Neural cell (in vitro differentiated cells): ENCODE measurements at regions not wholly inside any gene's neighbourhood (a gene's known extent, or its start where the extent isn't known, plus 50 kb on each side); places are given as distances from the start of the nearest gene placed in this dataset.

Source experiments
- CTCF ChIP-seq: fragments of 450-650 bp; IDR thresholded peaks from 2 replicates; pipeline ENCODE4 v1.5.1; 2014; ENCODE audit warnings: antibody characterized with exemption, mild to moderate bottlenecking, moderate library complexity; ENCODE audit not compliant: poor library complexity, severe bottlenecking
- EP300 ChIP-seq: fragments of 450-650 bp; conservative IDR thresholded peaks from 2 replicates; pipeline ENCODE4 v1.6.1; 2014; ENCODE audit warnings: antibody characterized with exemption, mild to moderate bottlenecking, moderate library complexity; ENCODE audit not compliant: poor library complexity, severe bottlenecking
- EZH2 ChIP-seq: fragments of 200-600, 300-800 bp; shearing (Covaris generic), sonication (generic); IDR thresholded peaks from 2 replicates; pipeline ENCODE4 v1.6.1; 2014; ENCODE audit warnings: antibody characterized with exemption, low read length, borderline replicate concordance, mild to moderate bottlenecking; ENCODE audit not compliant: insufficient read depth, poor library complexity, severe bottlenecking
- MXI1 ChIP-seq: fragments of 450-650 bp; conservative IDR thresholded peaks from 2 replicates; pipeline ENCODE4 v1.6.1; 2014; ENCODE audit warnings: antibody characterized with exemption, mild to moderate bottlenecking; ENCODE audit not compliant: poor library complexity, severe bottlenecking
- POLR2AphosphoS5 ChIP-seq: IDR thresholded peaks from 2 replicates; pipeline ENCODE4 v1.6.1; 2012
- RAD21 ChIP-seq: fragments of 450-650 bp; conservative IDR thresholded peaks from 2 replicates; pipeline ENCODE4 v1.6.1; 2014; ENCODE audit warnings: antibody characterized with exemption, mild to moderate bottlenecking, moderate library complexity
- SMC3 ChIP-seq: fragments of 450-650 bp; conservative IDR thresholded peaks from 2 replicates; pipeline ENCODE4 v1.6.1; 2014; ENCODE audit warnings: antibody characterized with exemption, mild to moderate bottlenecking, moderate library complexity; ENCODE audit not compliant: poor library complexity
- TAF1 ChIP-seq: IDR thresholded peaks from 2 replicates; pipeline ENCODE4 v1.6.1; 2012; ENCODE audit warnings: low read depth
- TF ChIP-seq, protein P1 (sequence below): IDR thresholded peaks from 2 replicates; pipeline ENCODE4 v1.6.1; 2012; ENCODE audit warnings: borderline replicate concordance

DNA sequence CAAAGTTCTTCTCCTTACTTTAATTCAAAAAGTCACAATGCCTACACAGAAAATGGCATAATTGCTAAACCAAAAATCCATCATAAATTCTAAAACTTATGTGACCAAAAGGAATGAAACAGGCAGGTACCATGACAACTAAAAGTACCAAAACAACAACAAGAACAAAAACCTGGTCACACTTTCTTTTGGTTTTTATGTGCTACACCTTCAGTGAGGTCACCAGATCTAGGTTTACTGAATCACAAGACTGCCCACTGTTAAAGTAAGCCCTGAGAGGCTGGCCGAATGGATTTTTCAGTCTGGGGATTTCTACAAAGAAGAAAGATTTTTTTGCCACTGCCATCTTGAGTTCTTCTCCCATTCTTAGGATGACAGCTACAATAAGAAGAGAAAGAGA lies 583.0 kb upstream of the PKN2 start:
- TF ChIP-seq CTCF = no peak
- no peak for TF ChIP-seq EZH2
- TF ChIP-seq, protein P1, sequence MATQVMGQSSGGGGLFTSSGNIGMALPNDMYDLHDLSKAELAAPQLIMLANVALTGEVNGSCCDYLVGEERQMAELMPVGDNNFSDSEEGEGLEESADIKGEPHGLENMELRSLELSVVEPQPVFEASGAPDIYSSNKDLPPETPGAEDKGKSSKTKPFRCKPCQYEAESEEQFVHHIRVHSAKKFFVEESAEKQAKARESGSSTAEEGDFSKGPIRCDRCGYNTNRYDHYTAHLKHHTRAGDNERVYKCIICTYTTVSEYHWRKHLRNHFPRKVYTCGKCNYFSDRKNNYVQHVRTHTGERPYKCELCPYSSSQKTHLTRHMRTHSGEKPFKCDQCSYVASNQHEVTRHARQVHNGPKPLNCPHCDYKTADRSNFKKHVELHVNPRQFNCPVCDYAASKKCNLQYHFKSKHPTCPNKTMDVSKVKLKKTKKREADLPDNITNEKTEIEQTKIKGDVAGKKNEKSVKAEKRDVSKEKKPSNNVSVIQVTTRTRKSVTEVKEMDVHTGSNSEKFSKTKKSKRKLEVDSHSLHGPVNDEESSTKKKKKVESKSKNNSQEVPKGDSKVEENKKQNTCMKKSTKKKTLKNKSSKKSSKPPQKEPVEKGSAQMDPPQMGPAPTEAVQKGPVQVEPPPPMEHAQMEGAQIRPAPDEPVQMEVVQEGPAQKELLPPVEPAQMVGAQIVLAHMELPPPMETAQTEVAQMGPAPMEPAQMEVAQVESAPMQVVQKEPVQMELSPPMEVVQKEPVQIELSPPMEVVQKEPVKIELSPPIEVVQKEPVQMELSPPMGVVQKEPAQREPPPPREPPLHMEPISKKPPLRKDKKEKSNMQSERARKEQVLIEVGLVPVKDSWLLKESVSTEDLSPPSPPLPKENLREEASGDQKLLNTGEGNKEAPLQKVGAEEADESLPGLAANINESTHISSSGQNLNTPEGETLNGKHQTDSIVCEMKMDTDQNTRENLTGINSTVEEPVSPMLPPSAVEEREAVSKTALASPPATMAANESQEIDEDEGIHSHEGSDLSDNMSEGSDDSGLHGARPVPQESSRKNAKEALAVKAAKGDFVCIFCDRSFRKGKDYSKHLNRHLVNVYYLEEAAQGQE = no peak
- TF ChIP-seq EP300 = no peak
- no peak for TF ChIP-seq POLR2AphosphoS5
- TF ChIP-seq TAF1 = no peak
- TF ChIP-seq RAD21 = no peak
- no peak for TF ChIP-seq SMC3
- no peak for TF ChIP-seq MXI1
